HCT116 (cell line): ENCODE measurements at regions not wholly inside any gene's neighbourhood (a gene's known extent, or its start where the extent isn't known, plus 50 kb on each side); places are given as distances from the start of the nearest gene placed in this dataset.

Experiments
- ATAC-seq: fragments of 200-7000 bp; cut with Tn5 transposase; 2 replicates; pipeline ENCODE4 v1.9.1; 2020; ENCODE audit warnings: mild to moderate bottlenecking, moderate library complexity
- BruUV-seq: library from RNA; stranded (reverse); fragments of 400-500 nt; replicated peaks from 2 replicates; lab custom pipeline; 2021; lab: Mats Ljungman, UMichigan
- CTCF ChIA-PET: fragments of 300-600 bp; sonication (Branson Sonifier 250); formaldehyde crosslinking; loops from one replicate; lab custom pipeline; 2021; ENCODE audit warnings: antibody characterized with exemption; lab: Charles Lee
- POLR2A ChIA-PET: fragments of 300-600, 350-600 bp; sonication (Branson Sonifier 250); formaldehyde crosslinking; loops from one replicate; lab custom pipeline; 2021; ENCODE audit warnings: antibody characterized with exemption; lab: Charles Lee
- RAD21 ChIA-PET, 2 experiments: fragments of 300-600 bp; sonication (Branson Sonifier 250); formaldehyde crosslinking; loops; one replicate each; lab custom pipeline; 2023; ENCODE audit warnings: low total read pairs in 2 of 2; ENCODE audit not compliant: uncharacterized antibody in 2 of 2, unreplicated experiment in 2 of 2, low non-redundant PET in 1 of 2; lab: Charles Lee
- DNase-seq: peaks from one replicate; pipeline ENCODE4 v3.0.0-alpha.2; 2010; ENCODE audit warnings: low read depth, low spot score
- H2AFZ ChIP-seq: fragments of 200-600 bp; shearing (Covaris generic), sonication (generic); 2 replicates; pipeline ENCODE4 v1.6.1; 2017; ENCODE audit warnings: low read depth, mixed run types, mixed read lengths, antibody characterized with exemption, low read length; ENCODE audit not compliant: poor library complexity, severe bottlenecking
- H3K27ac ChIP-seq: 2 replicates; pipeline ENCODE4 v1.5.1; 2012; ENCODE audit warnings: low read depth, low read length
- H3K27me3 ChIP-seq: fragments of 200-600 bp; sonication (generic); 2 replicates; pipeline ENCODE4 v1.6.1; 2016; ENCODE audit warnings: mixed run types, low read length, mixed read lengths; ENCODE audit not compliant: insufficient read depth
- H3K36me3 ChIP-seq, 2 experiments: fragments of 200-500 bp in 1 of 2; fragments of 200-600 bp in 1 of 2; sonication (Bioruptor generic) in 1 of 2; sonication (generic) in 1 of 2; 2 replicates each; pipeline versions ENCODE4 v1.5.1 to v1.6.1; 2014 to 2016; ENCODE audit warnings: low read length in 2 of 2, inconsistent platforms in 1 of 2, mixed read lengths in 1 of 2, mixed run types in 1 of 2; ENCODE audit not compliant: insufficient read depth in 2 of 2, control insufficient read depth in 1 of 2
- H3K4me1 ChIP-seq, 2 experiments: fragments of 200-600 bp in 1 of 2; sonication (generic) in 1 of 2; 2 replicates each; pipeline versions ENCODE4 v1.5.1 to v1.6.1; 2012 to 2017; ENCODE audit warnings: low read length in 2 of 2, inconsistent platforms in 1 of 2, mild to moderate bottlenecking in 1 of 2, mixed read lengths in 1 of 2, mixed run types in 1 of 2, moderate library complexity in 1 of 2; ENCODE audit not compliant: insufficient read depth in 2 of 2, control insufficient read depth in 1 of 2
- H3K4me2 ChIP-seq: fragments of 200-600 bp; sonication (generic); 2 replicates; pipeline ENCODE4 v1.6.1; 2017; ENCODE audit warnings: mixed run types, low read length, mixed read lengths
- H3K4me3 ChIP-seq, 2 experiments: fragments of 200-600 bp in 1 of 2; sonication (generic) in 1 of 2; replicated peaks in 1 of 2; 2 replicates each; pipeline ENCODE4 v1.5.1; 2011 to 2016; ENCODE audit warnings: low read length in 2 of 2, control low read depth in 1 of 2, low read depth in 1 of 2, mild to moderate bottlenecking in 1 of 2, mixed read lengths in 1 of 2, mixed run types in 1 of 2
- H3K79me2 ChIP-seq: fragments of 200-600 bp; sonication (generic); 2 replicates; pipeline ENCODE4 v1.6.1; 2017; ENCODE audit warnings: mild to moderate bottlenecking, mixed run types, low read length, moderate library complexity, mixed read lengths; ENCODE audit not compliant: insufficient read depth
- H3K9ac ChIP-seq: fragments of 200-600 bp; sonication (generic); 2 replicates; pipeline ENCODE4 v1.6.1; 2016; ENCODE audit warnings: low read length, mixed read lengths
- H3K9me2 ChIP-seq: fragments of 200-600 bp; sonication (generic), shearing (Covaris generic); 2 replicates; pipeline ENCODE4 v1.6.1; 2017; ENCODE audit warnings: mixed run types, mild to moderate bottlenecking, moderate library complexity; ENCODE audit not compliant: insufficient read depth
- H3K9me3 ChIP-seq, 2 experiments: fragments of 200-500 bp in 1 of 2; fragments of 200-600 bp in 1 of 2; sonication (Bioruptor generic) in 1 of 2; sonication (generic) in 1 of 2; 2 replicates each; pipeline ENCODE4 v1.6.1; 2014 to 2017; ENCODE audit warnings: low read length in 2 of 2, mixed read lengths in 2 of 2, inconsistent platforms in 1 of 2, low read depth in 1 of 2, mild to moderate bottlenecking in 1 of 2, mixed run types in 1 of 2, moderate library complexity in 1 of 2; ENCODE audit not compliant: control insufficient read depth in 1 of 2, insufficient read depth in 1 of 2
- H4K20me1 ChIP-seq: fragments of 200-600 bp; sonication (generic), shearing (Covaris generic); 2 replicates; pipeline ENCODE4 v1.6.1; 2017; ENCODE audit warnings: mixed run types, mild to moderate bottlenecking, moderate library complexity; ENCODE audit not compliant: insufficient read depth
- ATF3 ChIP-seq: IDR thresholded peaks from 2 replicates; pipeline ENCODE4 v1.6.1; 2012
- CBX3 ChIP-seq: IDR thresholded peaks from 2 replicates; pipeline ENCODE4 v1.6.1; 2012; ENCODE audit warnings: low read depth
- CEBPB ChIP-seq: IDR thresholded peaks from 2 replicates; pipeline ENCODE4 v1.6.1; 2012; ENCODE audit warnings: low read depth
- CTCF ChIP-seq, 3 experiments: fragments of 200-600 bp in 1 of 3; sonication (generic) in 1 of 3; IDR thresholded peaks in 2 of 3; conservative IDR thresholded peaks in 1 of 3; 2 replicates each; pipeline ENCODE4 v1.5.1; 2012 to 2017; ENCODE audit warnings: low read depth in 2 of 3, low read length in 2 of 3, antibody characterized with exemption in 1 of 3, borderline replicate concordance in 1 of 3, control low read depth in 1 of 3, mild to moderate bottlenecking in 1 of 3, mixed read lengths in 1 of 3, mixed run types in 1 of 3, moderate library complexity in 1 of 3; ENCODE audit not compliant: insufficient read depth in 1 of 3
- EGR1 ChIP-seq: IDR thresholded peaks from 2 replicates; pipeline ENCODE4 v1.6.1; 2012; ENCODE audit warnings: low read depth
- EZH2phosphoT487 ChIP-seq: fragments of 200-600 bp; IDR thresholded peaks from 2 replicates; pipeline ENCODE4 v1.6.1; 2018; ENCODE audit warnings: antibody characterized with exemption, borderline replicate concordance
- MAX ChIP-seq: IDR thresholded peaks from 2 replicates; pipeline ENCODE4 v1.6.1; 2012
- POLR2A ChIP-seq: IDR thresholded peaks from 2 replicates; pipeline ENCODE4 v1.7.0; 2011; ENCODE audit warnings: borderline replicate concordance; ENCODE audit not compliant: insufficient read depth, insufficient read length; ENCODE audit errors: extremely low read depth
- POLR2AphosphoS5 ChIP-seq: IDR thresholded peaks from 2 replicates; pipeline ENCODE4 v1.6.1; 2011; ENCODE audit warnings: mild to moderate bottlenecking, low read depth, low read length, moderate library complexity
- RAD21 ChIP-seq: IDR thresholded peaks from 2 replicates; pipeline ENCODE4 v1.6.1; 2012; ENCODE audit warnings: low read depth, mild to moderate bottlenecking
- REST ChIP-seq: IDR thresholded peaks from 2 replicates; pipeline ENCODE4 v1.6.1; 2012; ENCODE audit warnings: low read depth
- SIN3A ChIP-seq: IDR thresholded peaks from 2 replicates; pipeline ENCODE4 v1.6.1; 2012; ENCODE audit warnings: low read depth
- SP1 ChIP-seq: IDR thresholded peaks from 2 replicates; pipeline ENCODE4 v1.6.1; 2012; ENCODE audit warnings: low read depth
- SRF ChIP-seq: IDR thresholded peaks from 2 replicates; pipeline ENCODE4 v1.6.1; 2012; ENCODE audit warnings: low read depth
- TCF7L2 ChIP-seq: IDR thresholded peaks from 2 replicates; pipeline ENCODE4 v1.7.0; 2011; ENCODE audit warnings: borderline replicate concordance, inconsistent platforms; ENCODE audit not compliant: insufficient read depth, insufficient read length; ENCODE audit errors: extremely low read depth
- YY1 ChIP-seq: IDR thresholded peaks from 2 replicates; pipeline ENCODE4 v1.6.1; 2011; ENCODE audit warnings: low read length, low read depth, moderate library complexity, mild to moderate bottlenecking; ENCODE audit not compliant: insufficient replicate concordance; ENCODE audit errors: extremely low read depth
- ZBTB33 ChIP-seq: IDR thresholded peaks from 2 replicates; pipeline ENCODE4 v1.6.1; 2011; ENCODE audit warnings: mild to moderate bottlenecking, low read length, moderate library complexity; ENCODE audit not compliant: insufficient replicate concordance; ENCODE audit errors: extremely low read depth
- ZNF274 ChIP-seq: fragments of 200-500 bp; sonication (Bioruptor generic); IDR thresholded peaks from 2 replicates; pipeline ENCODE4 v1.6.1; 2014; ENCODE audit warnings: mild to moderate bottlenecking, low read depth, low read length, inconsistent platforms
- intact Hi-C: fragments of 100-400 bp; cut with micrococcal nuclease; formaldehyde crosslinking; loops from 2 replicates; pipeline ENCODE4 v1.10.0; 2022

- Histone ChIP-seq H3K36me3 (no peaks in the 10 kb centered on the region), H3K79me2 (no peaks in the 10 kb centered on the region), H3K4me1 (no peaks in the 10 kb centered on the region), H3K27me3 (no peaks in the 10 kb centered on the region), H3K4me3 (no peak overlapping the region), H2AFZ (no peak overlapping the region), H3K9me2 (no peaks in the 10 kb centered on the region), H3K27ac (no peak overlapping the region), H3K9ac (no peak overlapping the region), H4K20me1 (no peaks in the 10 kb centered on the region; the same call in 1 of the 2 replicates), H3K9me3 (peaks cover 22 to 25% of the 10 kb centered on the region in 2 experiments; a peak in 3 of 4 replicates), H3K4me2 (no peak overlapping the region)
- ChIA-PET CTCF (no interaction called here), RAD21 (no interaction called here), POLR2A (no interaction called here)
- TF ChIP-seq YY1 (no peak), SP1 (no peak), ZBTB33 (no peak), ATF3 (no peak), MAX (no peak), SRF (no peak), EGR1 (no peak), SIN3A (no peak), CTCF (IDR thresholded peaks at IDR 0.05 in 2 of 3, conservative IDR thresholded peaks at IDR 0.05 in 1 of 3; ENCODE audit: borderline replicate concordance in 1 of 3, insufficient read depth in 1 of 3, low read depth in 2 of 3, low read length in 2 of 3) (no peak), POLR2A (no peak), RAD21 (no peak), TCF7L2 (no peak), ZNF274 (no peak), POLR2AphosphoS5 (no peak), EZH2phosphoT487 (no peak), CEBPB (no peak), REST (no peak), CBX3 (no peak)
- intact Hi-C loops = no loop called here
- ATAC-seq (no peak), DNase-seq (no peak)
- no TSS peak for BruUV-seq
These were observed 697.9 kb downstream of the USP25 start for GRCh38 chr21:16427587-16428087.
